HG03342 (cell line): ENCODE measurements at regions not wholly inside any gene's neighbourhood (a gene's known extent, or its start where the extent isn't known, plus 50 kb on each side); places are given as distances from the start of the nearest gene placed in this dataset.

Source experiments
- ATAC-seq: cut with Tn5 transposase; IDR thresholded peaks from one replicate; pipeline ENCODE4 v1.9.1; 2021; ENCODE audit warnings: mild to moderate bottlenecking, moderate library complexity; ENCODE audit not compliant: unreplicated experiment

GRCh38 chr2:8413589-8414135 lies 268.2 kb upstream of the ID2 start:
- no peak for ATAC-seq

- ATAC-seq: no peak
Observed at GRCh38 chr2:8414946-8415879, 266.6 kb upstream of the ID2 start.

- no peak for ATAC-seq
Observed at GRCh38 chr2:8416001-8416571, 265.8 kb upstream of the ID2 start.

GRCh38 chr2:8416849-8417832 lies 264.7 kb upstream of the ID2 start:
- ATAC-seq: no peak

- no peak for ATAC-seq
Observed at GRCh38 chr2:8418721-8419120, 263.1 kb upstream of the ID2 start.

- ATAC-seq: peak; percentile 90
Observed at GRCh38 chr2:8421658-8422449, 260.0 kb upstream of the ID2 start.

- no peak for ATAC-seq
Observed at GRCh38 chr2:8422450-8422800, 259.4 kb upstream of the ID2 start.

GRCh38 chr2:8424997-8425900 lies 256.6 kb upstream of the ID2 start:
- no peak for ATAC-seq

GRCh38 chr2:8426550-8426949 lies 255.3 kb upstream of the ID2 start:
- no peak for ATAC-seq

- ATAC-seq: no peak
Observed at GRCh38 chr2:8427211-8427610, 254.6 kb upstream of the ID2 start.

- ATAC-seq: no peak
Observed at GRCh38 chr2:8430628-8431027, 251.2 kb upstream of the ID2 start.

GRCh38 chr2:8431446-8432125 lies 250.3 kb upstream of the ID2 start:
- ATAC-seq: no peak

GRCh38 chr2:8432706-8433336 lies 249.0 kb upstream of the ID2 start:
- ATAC-seq: peak; percentile 45

GRCh38 chr2:8433390-8433789 lies 248.5 kb upstream of the ID2 start:
- no peak for ATAC-seq

- no peak for ATAC-seq
Observed at GRCh38 chr2:8435608-8436007, 246.2 kb upstream of the ID2 start.

- no peak for ATAC-seq
Observed at GRCh38 chr2:8436585-8436984, 245.3 kb upstream of the ID2 start.

- ATAC-seq: no peak
Observed at GRCh38 chr2:8437228-8437948, 244.5 kb upstream of the ID2 start.
